Thymus (tissue), 11 donors: ENCODE measurements at regions not wholly inside any gene's neighbourhood (a gene's known extent, or its start where the extent isn't known, plus 50 kb on each side); places are given as distances from the start of the nearest gene placed in this dataset.
"Not testable (repeated sequence)": the region's sequence is repeated elsewhere in the genome, so short reads cannot be mapped to it uniquely, and the experiment has no call there.

Experiments
- DNase-seq, 9 donors: peaks; one replicate each; pipeline ENCODE4 v3.0.0-alpha.2; 2013; ENCODE audit warnings: low spot score in 9 of 9, low read depth in 6 of 9, missing footprints in 1 of 9
- H3K27ac ChIP-seq, 2 donors: one replicate each; pipeline ENCODE4 v1.5.1; 2013; ENCODE audit warnings: control low read depth in 1 of 2, low read depth in 1 of 2, low read length in 1 of 2, mild to moderate bottlenecking in 1 of 2, moderate library complexity in 1 of 2
- H3K27me3 ChIP-seq, 2 donors: one replicate each; pipeline ENCODE4 v1.5.1; 2013; ENCODE audit warnings: low read length in 1 of 2; ENCODE audit not compliant: control insufficient read depth in 2 of 2, insufficient read depth in 1 of 2
- H3K36me3 ChIP-seq, 2 donors: one replicate each; pipeline ENCODE4 v1.5.1; 2013; ENCODE audit warnings: low read length in 1 of 2, mild to moderate bottlenecking in 1 of 2, moderate library complexity in 1 of 2; ENCODE audit not compliant: control insufficient read depth in 2 of 2, insufficient read depth in 2 of 2
- H3K4me1 ChIP-seq, 2 donors: one replicate each; pipeline ENCODE4 v1.5.1; 2013; ENCODE audit warnings: low read length in 2 of 2; ENCODE audit not compliant: control insufficient read depth in 2 of 2, insufficient read depth in 2 of 2
- H3K4me3 ChIP-seq, 2 donors: one replicate each; pipeline ENCODE4 v1.5.1; 2013; ENCODE audit warnings: low read length in 2 of 2, control low read depth in 1 of 2, mild to moderate bottlenecking in 1 of 2
- H3K9me3 ChIP-seq, 2 donors: one replicate each; pipeline ENCODE4 v1.5.1; 2013; ENCODE audit warnings: low read length in 1 of 2, mild to moderate bottlenecking in 1 of 2; ENCODE audit not compliant: control insufficient read depth in 2 of 2, insufficient read depth in 1 of 2
- WGBS: extraction: QIAGEN DNeasy Blood & Tissue Kit; methylation state at CpG from one replicate; pipeline ENCODE4 v1.1.7; 2013; 5-methylcytosine and 5-hydroxymethylcytosine counted together
- donor health status: healthy.

DNA sequence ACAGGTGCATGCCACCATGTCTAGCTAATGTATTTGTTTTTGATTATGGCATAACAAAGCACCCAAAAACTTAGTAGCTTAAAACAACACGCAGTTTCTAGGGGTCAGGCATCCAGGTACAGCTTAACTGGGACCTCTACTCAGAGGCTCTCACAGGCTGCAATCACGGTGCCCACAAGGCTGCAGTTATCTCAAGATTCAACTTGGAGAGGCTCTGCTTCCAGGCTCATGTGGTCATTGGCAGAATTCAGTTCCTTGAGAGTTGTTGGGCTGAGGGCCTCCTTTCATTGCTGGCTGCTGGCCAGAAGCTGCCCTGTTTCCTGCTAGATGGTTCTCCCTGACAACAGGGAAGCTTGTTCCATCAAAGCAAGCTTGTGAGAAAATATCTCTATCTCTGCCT lies 348.1 kb downstream of the NPIPA7 start:
- H3K9me3 ChIP-seq, H3K4me1 ChIP-seq, H3K4me3 ChIP-seq, DNase-seq, H3K27ac ChIP-seq, H3K36me3 ChIP-seq, H3K27me3 ChIP-seq: not testable (repeated sequence)
- WGBS, result no CpG with 5 or more reads among the region's 2 CpGs

DNA sequence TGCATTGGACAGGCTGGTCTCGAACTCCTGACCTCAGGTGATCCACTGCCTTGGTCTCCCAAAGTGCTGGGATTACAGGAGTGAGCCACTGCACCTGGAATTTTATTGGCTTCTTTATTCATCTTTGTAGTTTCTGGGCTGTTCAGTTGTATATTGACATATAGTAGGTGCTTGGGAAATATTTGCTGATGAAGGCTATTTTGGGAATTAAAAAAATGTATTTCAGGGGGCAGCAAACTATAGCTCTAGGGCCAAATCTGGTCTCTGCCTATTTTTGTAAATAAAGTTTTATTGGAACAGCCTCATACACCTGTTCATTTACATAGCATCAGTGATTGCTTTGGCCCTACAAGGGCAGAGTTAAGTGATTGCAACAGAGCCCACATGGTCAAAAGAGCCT lies 363.6 kb downstream of the NPIPA7 start:
- H3K27ac ChIP-seq, DNase-seq, H3K4me3 ChIP-seq, H3K27me3 ChIP-seq, H3K4me1 ChIP-seq, H3K36me3 ChIP-seq, H3K9me3 ChIP-seq: not testable (repeated sequence)
- WGBS, result no CpG with 5 or more reads among the region's 1 CpG

- H3K4me1 ChIP-seq, H3K4me3 ChIP-seq, H3K27me3 ChIP-seq, DNase-seq, H3K36me3 ChIP-seq, H3K9me3 ChIP-seq, H3K27ac ChIP-seq: not testable (repeated sequence)
- WGBS, result 100% methylated on average over 1 of the region's 5 CpGs
Measured at GRCh38 chr16:16754992-16755667, 376.2 kb downstream of the NPIPA7 start.

GRCh38 chr16:16763449-16763848 lies 384.5 kb downstream of the NPIPA7 start:
- no peak for DNase-seq
- H3K36me3 ChIP-seq, result no peaks in the 10 kb centered on the region
- no peak overlapping the region for H3K4me3 ChIP-seq
- H3K9me3 ChIP-seq, result no peaks in the 10 kb centered on the region
- 94% methylated on average over 4 of the region's 4 CpGs for WGBS
- no peaks in the 10 kb centered on the region for H3K27me3 ChIP-seq
- H3K4me1 ChIP-seq, result no peaks in the 10 kb centered on the region
- H3K27ac ChIP-seq, result no peak overlapping the region

GRCh38 chr16:16770717-16771116 lies 391.8 kb downstream of the NPIPA7 start:
- H3K27ac ChIP-seq, H3K9me3 ChIP-seq, H3K4me3 ChIP-seq, DNase-seq, H3K27me3 ChIP-seq, H3K4me1 ChIP-seq, H3K36me3 ChIP-seq: not testable (repeated sequence)
- WGBS, result 89% methylated on average over 1 of the region's 1 CpG

GRCh38 chr16:16774389-16774788 lies 395.4 kb downstream of the NPIPA7 start:
- H3K27ac ChIP-seq, result no peak overlapping the region
- no peaks in the 10 kb centered on the region for H3K36me3 ChIP-seq
- 72% methylated on average over 5 of the region's 5 CpGs for WGBS
- no peaks in the 10 kb centered on the region for H3K4me1 ChIP-seq
- no peaks in the 10 kb centered on the region for H3K27me3 ChIP-seq
- DNase-seq, result no peak
- no peak overlapping the region for H3K4me3 ChIP-seq
- H3K9me3 ChIP-seq, result no peaks in the 10 kb centered on the region

- Histone ChIP-seq H3K4me3 (no peak overlapping the region), H3K4me1 (no peaks in the 10 kb centered on the region), H3K27me3 (no peaks in the 10 kb centered on the region), H3K36me3 (no peaks in the 10 kb centered on the region), H3K9me3 (no peaks in the 10 kb centered on the region), H3K27ac (no peak overlapping the region)
- 90% methylated on average over 1 of the region's 1 CpG for WGBS
- DNase-seq, result no peak
Measured at GRCh38 chr16:16778332-16778731, 399.4 kb downstream of the NPIPA7 start.

GRCh38 chr16:16780588-16780987 lies 401.6 kb downstream of the NPIPA7 start:
- Histone ChIP-seq H3K4me1 (no peaks in the 10 kb centered on the region), H3K27ac (no peak overlapping the region), H3K36me3 (no peaks in the 10 kb centered on the region), H3K4me3 (no peak overlapping the region), H3K27me3 (no peaks in the 10 kb centered on the region), H3K9me3 (no peaks in the 10 kb centered on the region)
- no peak for DNase-seq
- WGBS, result 21% methylated on average over 4 of the region's 4 CpGs

DNA sequence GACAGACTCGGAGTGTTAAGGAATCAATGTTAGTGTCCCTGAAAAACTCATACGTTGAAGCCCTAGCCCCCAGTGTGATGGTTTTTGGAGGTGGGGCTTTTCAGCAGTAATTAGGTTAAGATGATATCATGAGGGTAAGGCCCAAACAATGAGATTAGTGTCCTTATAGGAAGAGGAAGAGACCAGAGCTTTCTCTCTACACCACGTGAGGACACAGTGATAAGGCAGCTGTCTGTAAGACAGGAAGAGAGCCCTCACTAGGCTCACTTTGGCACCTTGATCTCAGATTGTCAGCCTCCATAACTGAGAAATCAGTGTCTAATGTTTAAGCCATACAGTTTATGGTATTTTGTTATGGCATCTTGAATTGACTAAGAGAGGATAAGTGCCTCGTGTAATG lies 403.2 kb downstream of the NPIPA7 start:
- no peak overlapping the region for H3K4me3 ChIP-seq
- 69% methylated on average over 4 of the region's 4 CpGs for WGBS
- H3K27me3 ChIP-seq, result no peaks in the 10 kb centered on the region
- H3K9me3 ChIP-seq, result no peaks in the 10 kb centered on the region
- H3K27ac ChIP-seq, result no peak overlapping the region
- H3K4me1 ChIP-seq, result no peaks in the 10 kb centered on the region
- no peak for DNase-seq
- no peaks in the 10 kb centered on the region for H3K36me3 ChIP-seq

DNA sequence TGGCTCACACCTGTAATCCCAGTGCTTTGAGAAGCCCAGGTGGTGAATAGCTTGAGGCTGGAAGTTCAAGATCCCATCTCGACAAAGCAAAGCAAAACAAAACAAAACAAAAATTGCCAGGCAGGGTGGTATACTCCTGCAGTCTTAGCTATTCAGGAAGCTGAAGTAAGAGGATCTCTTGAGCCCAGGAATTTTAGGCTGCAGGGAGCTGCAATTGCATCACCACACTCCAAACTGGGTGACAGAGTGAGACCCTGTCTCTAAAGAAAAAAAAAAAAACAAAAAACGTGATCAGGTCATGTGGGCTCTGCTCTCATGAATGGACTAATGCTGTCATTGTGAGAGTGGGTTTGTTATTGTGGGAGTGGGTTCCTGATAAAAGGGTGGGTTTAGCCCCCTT lies 409.1 kb downstream of the NPIPA7 start:
- no peak overlapping the region for H3K4me3 ChIP-seq
- H3K4me1 ChIP-seq, result no peaks in the 10 kb centered on the region
- 76% methylated on average over 2 of the region's 2 CpGs for WGBS
- no peaks in the 10 kb centered on the region for H3K9me3 ChIP-seq
- DNase-seq, result no peak
- no peaks in the 10 kb centered on the region for H3K36me3 ChIP-seq
- no peaks in the 10 kb centered on the region for H3K27me3 ChIP-seq
- H3K27ac ChIP-seq, result no peak overlapping the region
